ENCODE measurements at regions not wholly inside any gene's neighbourhood (a gene's known extent, or its start where the extent isn't known, plus 50 kb on each side); places are given as distances from the start of the nearest gene placed in this dataset.

GRCh38 chr22:22349455-22349836 lies 104.9 kb downstream of the VPREB1 start:
- TF ChIP-seq CTCF (conservative IDR thresholded peaks at IDR 0.05; ENCODE audit: low read length) (no peak), EZH2phosphoT487 (IDR thresholded peaks at IDR 0.05; ENCODE audit: borderline replicate concordance, low read depth, low read length) (no peak)
